GM20000 (cell line): ENCODE measurements at regions not wholly inside any gene's neighbourhood (a gene's known extent, or its start where the extent isn't known, plus 50 kb on each side); places are given as distances from the start of the nearest gene placed in this dataset.
A peak's percentile ranks its signal among the peaks of the same experiment; 100 is the strongest.

Experiments used
- DNase-seq: peaks from one replicate; pipeline ENCODE4 v3.0.0; 2012; ENCODE audit warnings: low spot score
- TF ChIP-seq, protein P1 (sequence below): IDR thresholded peaks from 2 replicates; pipeline ENCODE4 v1.5.1; 2012; ENCODE audit warnings: mild to moderate bottlenecking, control low read depth; ENCODE audit errors: extremely low read depth, missing control alignments

DNA sequence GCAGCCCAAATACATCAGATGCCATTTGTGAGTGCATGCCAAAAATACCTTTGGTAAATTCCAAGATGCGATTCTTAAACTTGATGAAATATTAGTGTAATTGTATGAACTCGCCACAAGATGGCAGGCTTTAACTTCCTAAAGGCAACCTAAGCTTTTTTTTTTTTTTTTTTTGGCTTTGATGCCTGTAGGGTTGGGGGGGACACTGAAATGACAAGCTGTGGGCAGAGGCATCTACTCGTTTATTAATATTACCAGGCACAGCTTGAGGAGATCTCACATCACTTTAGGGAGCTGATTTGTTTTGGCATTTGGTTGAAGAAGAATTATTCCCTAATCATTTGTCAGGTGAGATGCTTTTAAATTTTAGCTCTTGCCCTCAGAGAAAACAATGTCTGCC is 126.7 kb upstream of the CCDC196 start:
- TF ChIP-seq, protein P1, sequence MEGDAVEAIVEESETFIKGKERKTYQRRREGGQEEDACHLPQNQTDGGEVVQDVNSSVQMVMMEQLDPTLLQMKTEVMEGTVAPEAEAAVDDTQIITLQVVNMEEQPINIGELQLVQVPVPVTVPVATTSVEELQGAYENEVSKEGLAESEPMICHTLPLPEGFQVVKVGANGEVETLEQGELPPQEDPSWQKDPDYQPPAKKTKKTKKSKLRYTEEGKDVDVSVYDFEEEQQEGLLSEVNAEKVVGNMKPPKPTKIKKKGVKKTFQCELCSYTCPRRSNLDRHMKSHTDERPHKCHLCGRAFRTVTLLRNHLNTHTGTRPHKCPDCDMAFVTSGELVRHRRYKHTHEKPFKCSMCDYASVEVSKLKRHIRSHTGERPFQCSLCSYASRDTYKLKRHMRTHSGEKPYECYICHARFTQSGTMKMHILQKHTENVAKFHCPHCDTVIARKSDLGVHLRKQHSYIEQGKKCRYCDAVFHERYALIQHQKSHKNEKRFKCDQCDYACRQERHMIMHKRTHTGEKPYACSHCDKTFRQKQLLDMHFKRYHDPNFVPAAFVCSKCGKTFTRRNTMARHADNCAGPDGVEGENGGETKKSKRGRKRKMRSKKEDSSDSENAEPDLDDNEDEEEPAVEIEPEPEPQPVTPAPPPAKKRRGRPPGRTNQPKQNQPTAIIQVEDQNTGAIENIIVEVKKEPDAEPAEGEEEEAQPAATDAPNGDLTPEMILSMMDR: peak; percentile 5
- DNase-seq: peak; percentile 37

DNA sequence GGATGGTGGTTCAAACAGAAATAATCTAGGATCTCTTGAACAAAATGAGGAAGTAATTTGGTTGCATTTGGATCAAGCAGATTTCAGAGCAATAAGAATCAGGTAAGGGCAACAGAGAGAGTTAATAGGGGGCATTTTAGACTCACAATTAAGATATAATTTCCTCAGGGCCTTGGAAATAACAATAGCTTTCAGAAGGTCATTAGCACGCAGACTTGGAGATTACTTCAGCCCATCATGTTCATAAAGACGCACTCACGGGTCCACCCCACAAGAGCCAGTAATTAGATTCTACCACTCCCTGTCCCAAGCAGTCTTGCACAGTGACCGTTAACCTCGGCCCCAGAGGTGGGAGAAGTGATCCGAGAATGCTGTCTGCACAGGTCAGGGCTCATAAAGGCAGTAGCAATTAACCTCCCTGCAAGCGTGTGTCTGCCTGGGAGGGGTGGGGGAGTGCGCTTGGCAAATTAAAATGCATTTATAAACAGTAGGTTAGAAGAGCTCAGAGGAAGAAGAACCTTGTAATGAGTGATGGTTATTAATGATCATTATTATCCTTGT is 125.7 kb upstream of the CCDC196 start:
- TF ChIP-seq, protein P1: no peak
- DNase-seq: no peak

DNA sequence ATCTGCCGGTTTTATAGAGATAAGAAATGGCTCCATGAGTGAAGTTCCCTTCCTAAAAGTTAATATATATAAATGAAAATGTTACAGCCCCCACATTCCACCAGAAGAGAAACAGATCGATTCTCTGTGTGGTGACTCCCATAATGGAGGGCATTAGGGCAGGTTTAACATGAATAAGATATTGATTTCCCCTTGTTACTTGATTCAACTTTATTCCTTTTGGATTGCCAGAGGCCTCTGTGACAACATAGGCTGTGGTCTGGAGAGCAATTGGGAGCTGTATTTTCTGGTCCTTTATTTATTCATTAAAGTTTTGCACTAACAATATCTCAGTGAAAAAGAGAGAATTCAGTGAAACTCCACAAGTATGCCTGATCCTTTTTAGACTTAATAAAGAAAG is 125.2 kb upstream of the CCDC196 start:
- TF ChIP-seq, protein P1: no peak
- DNase-seq: no peak

DNA sequence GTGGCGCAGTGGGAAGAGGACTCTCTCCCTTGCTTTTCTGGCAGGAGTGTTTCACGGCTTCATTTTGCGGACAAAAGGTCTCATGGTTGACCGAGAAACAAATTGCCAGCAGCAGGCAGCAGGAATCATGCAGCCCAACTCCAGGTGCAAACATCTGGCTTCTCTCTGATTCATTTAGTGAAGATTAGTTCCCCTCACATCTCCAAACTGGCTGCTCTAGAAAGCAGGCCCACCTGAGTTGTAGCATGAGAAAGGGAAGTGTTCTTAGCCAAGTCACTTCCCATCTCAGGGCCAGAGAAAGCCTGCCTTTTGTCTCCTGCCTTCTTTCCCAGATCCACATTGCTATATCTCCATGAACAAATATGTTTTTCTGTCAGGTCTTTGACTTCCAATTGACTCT is 120.8 kb upstream of the CCDC196 start:
- TF ChIP-seq, protein P1: no peak
- no peak for DNase-seq

DNA sequence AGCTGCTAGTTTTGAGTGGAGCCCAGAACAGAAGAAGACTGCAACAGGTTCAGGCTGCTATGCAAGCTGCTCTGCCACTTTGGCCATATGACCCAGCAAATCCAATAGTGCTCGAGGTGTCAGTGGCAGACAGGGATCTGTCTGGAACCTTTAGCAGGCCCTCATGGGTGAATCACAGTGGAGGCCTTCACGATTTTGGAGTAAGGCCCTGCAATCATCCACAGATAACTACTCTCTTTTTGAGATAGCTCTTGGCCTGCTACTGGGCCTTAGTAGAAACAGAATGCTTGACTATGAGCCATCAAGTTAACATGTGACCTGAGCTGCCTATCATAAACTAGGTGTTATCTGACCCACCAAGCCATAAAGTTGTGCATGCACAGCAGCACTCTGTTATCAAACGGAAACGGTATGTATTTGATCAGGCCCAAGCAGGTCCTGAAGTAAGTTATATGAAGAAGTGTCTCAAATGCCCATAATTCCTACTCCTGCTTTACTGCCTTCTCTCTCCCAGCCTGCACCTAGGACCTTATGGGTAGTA is 116.9 kb upstream of the CCDC196 start:
- TF ChIP-seq, protein P1: no peak
- no peak for DNase-seq

DNA sequence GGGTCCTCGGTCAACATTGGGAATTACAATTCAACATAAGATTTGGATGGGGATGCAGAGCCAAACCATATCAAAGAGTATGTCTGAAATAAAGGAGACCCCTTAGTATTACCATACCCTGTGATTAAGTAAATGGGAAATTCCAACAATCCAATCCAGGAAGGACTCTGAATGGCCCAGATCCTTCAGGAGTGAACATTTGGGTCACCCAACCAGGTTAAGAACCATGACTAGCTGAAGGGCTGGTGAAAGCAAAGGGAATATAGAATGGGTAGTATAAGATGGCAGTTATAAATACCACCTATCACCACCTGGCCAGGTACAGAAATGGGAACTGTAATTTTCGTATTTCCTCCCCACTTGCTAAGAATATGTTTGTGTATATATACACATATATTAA is 114.4 kb upstream of the CCDC196 start:
- TF ChIP-seq, protein P1: no peak
- DNase-seq: no peak

DNA sequence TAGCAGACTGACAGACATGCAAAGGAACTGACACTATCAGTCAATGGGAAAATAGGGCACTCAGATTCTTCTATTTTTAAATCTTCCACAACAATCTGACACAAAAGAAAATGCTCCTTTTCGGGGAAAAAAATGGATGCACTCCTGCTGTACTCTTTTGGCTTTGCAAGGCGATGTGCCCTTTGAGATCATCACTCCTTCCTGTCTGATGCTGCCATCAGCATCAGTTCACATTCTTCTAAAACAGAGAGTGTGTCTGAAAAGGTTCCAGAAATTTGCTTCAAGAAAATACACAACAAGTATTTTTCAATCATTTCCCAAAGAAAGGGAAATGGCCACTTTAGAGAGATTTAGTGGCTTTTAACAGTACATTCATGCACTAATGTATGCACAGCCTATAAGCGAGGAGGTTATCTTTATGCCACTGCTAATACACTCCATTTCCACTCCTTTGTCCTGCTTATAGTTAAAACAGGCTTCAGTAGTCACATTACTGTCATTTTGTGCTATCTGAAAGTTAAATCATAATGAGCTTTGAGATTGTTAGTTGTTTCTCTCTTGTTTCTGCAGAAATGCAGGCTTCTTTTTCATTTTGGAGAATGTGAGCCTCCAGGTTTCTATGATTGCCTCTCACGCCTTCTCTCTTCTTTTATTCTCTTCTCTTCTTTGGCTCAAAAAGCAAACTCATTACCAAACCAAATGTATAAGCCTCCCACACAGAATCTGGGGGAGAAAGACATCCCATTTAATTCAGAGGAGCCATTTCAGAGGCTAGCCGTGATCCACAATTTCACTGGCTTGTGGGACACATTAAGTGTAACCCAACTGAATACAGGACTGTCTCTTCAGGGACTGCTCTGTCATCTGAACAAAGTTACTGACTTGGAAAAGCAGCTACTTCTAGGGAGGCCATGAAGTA is 110.9 kb upstream of the CCDC196 start:
- DNase-seq: no peak
- TF ChIP-seq, protein P1: no peak
